ENCODE measurements at regions not wholly inside any gene's neighbourhood (a gene's known extent, or its start where the extent isn't known, plus 50 kb on each side); places are given as distances from the start of the nearest gene placed in this dataset.

DNA sequence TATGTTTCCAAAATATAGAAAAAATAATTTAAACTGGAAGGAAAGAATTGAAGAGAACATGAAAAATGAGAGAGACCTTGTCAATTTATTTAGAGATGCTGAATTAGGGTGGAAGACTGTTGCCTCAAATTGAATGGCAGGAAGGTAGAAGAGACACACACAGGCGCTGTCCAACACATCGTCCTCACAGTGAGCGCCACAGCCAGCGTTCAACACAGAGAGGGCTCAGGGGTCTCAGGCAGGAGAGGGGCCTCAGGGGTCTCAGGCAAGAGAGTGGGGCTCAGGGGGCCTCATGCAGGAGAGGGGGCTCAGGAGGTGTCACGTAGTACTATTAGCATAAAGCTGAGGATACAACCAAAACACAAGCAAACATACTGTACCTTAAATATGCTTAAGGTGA is 65.7 kb downstream of the TMEM18 start:
- no TSS peak for BruUV-seq (replicated peaks)

GRCh38 chr2:610491-610890 is 66.7 kb downstream of the TMEM18 start:
- Histone ChIP-seq H3K9me2 (ENCODE audit: insufficient read depth) (no peaks in the 10 kb centered on the region), H3F3A (ENCODE audit: insufficient read depth, low read depth) (no peaks in the 10 kb centered on the region), H3K27me3 (ENCODE audit: insufficient read depth, low read depth) (no peaks in the 10 kb centered on the region), H2AFZ (no peak overlapping the region), H3K27ac (no peak overlapping the region), H3K4me2 (no peak overlapping the region), H3K9me3 (ENCODE audit: insufficient read depth, low read depth) (no peaks in the 10 kb centered on the region), H3K36me3 (ENCODE audit: low read depth) (no peaks in the 10 kb centered on the region), H4K20me1 (ENCODE audit: insufficient read depth) (no peaks in the 10 kb centered on the region; the same call in 1 of the 2 replicates), H3K4me1 (replicated peaks; ENCODE audit: insufficient read depth) (no peaks in the 10 kb centered on the region), H3K79me2 (ENCODE audit: low read depth) (no peaks in the 10 kb centered on the region), H3K4me3 (no peak overlapping the region)
- TF ChIP-seq EZH2 (IDR thresholded peaks at IDR 0.05; ENCODE audit: low read depth) (no peak), CTCF (conservative IDR thresholded peaks at IDR 0.05) (no peak)
- no TSS peak for BruUV-seq (replicated peaks)
- no peak for DNase-seq
- ChIA-PET CTCF (no interaction called here), POLR2A (ENCODE audit: unreplicated experiment) (no interaction called here)
- intact Hi-C loops (cut with micrococcal nuclease; ENCODE audit: unreplicated experiment) = no loop called here

More for the DNA sequence above, 65.7 kb downstream of the TMEM18 start:
- intact Hi-C loops (cut with micrococcal nuclease; ENCODE audit: unreplicated experiment) = no loop called here
- Histone ChIP-seq H3K27me3 (ENCODE audit: insufficient read depth, low read depth) (no peaks in the 10 kb centered on the region), H2AFZ (no peak overlapping the region), H3K36me3 (ENCODE audit: low read depth) (no peaks in the 10 kb centered on the region), H3K4me3 (no peak overlapping the region), H3K4me2 (no peak overlapping the region), H3K27ac (no peak overlapping the region), H3K79me2 (ENCODE audit: low read depth) (no peaks in the 10 kb centered on the region), H4K20me1 (ENCODE audit: insufficient read depth) (no peaks in the 10 kb centered on the region; the same call in 1 of the 2 replicates), H3K9me3 (ENCODE audit: insufficient read depth, low read depth) (no peaks in the 10 kb centered on the region), H3K4me1 (replicated peaks; ENCODE audit: insufficient read depth) (0 out of 2 replicates have a peak, but pooled peaks cover 4% of the 10 kb centered on the region), H3K9me2 (ENCODE audit: insufficient read depth) (no peaks in the 10 kb centered on the region), H3F3A (ENCODE audit: insufficient read depth, low read depth) (no peaks in the 10 kb centered on the region)
- TF ChIP-seq EZH2 (IDR thresholded peaks at IDR 0.05; ENCODE audit: low read depth) (no peak), CTCF (conservative IDR thresholded peaks at IDR 0.05) (no peak)
- ChIA-PET POLR2A (ENCODE audit: unreplicated experiment) (no interaction called here), CTCF (no interaction called here)
- no peak for DNase-seq

DNA sequence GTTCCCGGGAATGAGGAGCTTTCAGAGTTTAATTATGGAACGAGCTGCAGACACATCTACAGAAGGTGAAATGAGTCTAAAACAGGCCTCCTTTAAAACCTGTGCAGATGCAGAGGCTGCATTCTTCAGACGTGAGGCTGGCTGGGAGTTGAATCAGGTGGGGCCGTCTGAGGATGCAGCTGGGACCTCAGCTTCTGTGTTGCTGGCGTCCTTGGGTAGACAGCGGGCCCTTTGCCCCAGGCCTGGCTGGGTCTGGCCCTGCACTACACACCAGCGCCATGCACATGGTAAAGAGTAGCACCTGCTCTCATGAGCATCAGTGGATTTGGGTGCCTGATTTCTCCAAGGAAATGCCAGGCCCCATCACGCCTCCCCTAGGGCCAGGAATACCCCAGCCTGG is 67.3 kb downstream of the TMEM18 start:
- no peak for TF ChIP-seq EZH2 (IDR thresholded peaks at IDR 0.05; ENCODE audit: low read depth)
- TF ChIP-seq CTCF (conservative IDR thresholded peaks at IDR 0.05) = no peak
- no peaks in the 10 kb centered on the region for H3K79me2 ChIP-seq (ENCODE audit: low read depth)
- BruUV-seq (replicated peaks) = no TSS peak
- CTCF ChIA-PET = no interaction called here
- no peak overlapping the region for H3K4me3 ChIP-seq
- H3K9me2 ChIP-seq (ENCODE audit: insufficient read depth) = no peaks in the 10 kb centered on the region
- H4K20me1 ChIP-seq (ENCODE audit: insufficient read depth) = no peaks in the 10 kb centered on the region; the same call in 1 of the 2 replicates
- POLR2A ChIA-PET (ENCODE audit: unreplicated experiment) = no interaction called here
- intact Hi-C loops (cut with micrococcal nuclease; ENCODE audit: unreplicated experiment) = no loop called here
- H3K27ac ChIP-seq = no peak overlapping the region
- H3K27me3 ChIP-seq (ENCODE audit: insufficient read depth, low read depth) = no peaks in the 10 kb centered on the region
- no peak overlapping the region for H3K4me2 ChIP-seq
- H3K4me1 ChIP-seq (replicated peaks; ENCODE audit: insufficient read depth) = no peaks in the 10 kb centered on the region
- DNase-seq = no peak
- no peaks in the 10 kb centered on the region for H3K36me3 ChIP-seq (ENCODE audit: low read depth)
- H3F3A ChIP-seq (ENCODE audit: insufficient read depth, low read depth) = peaks cover 4% of the 10 kb centered on the region; the same call in 1 of the 2 replicates
- no peak overlapping the region for H2AFZ ChIP-seq
- H3K9me3 ChIP-seq (ENCODE audit: insufficient read depth, low read depth) = no peaks in the 10 kb centered on the region
